ENCODE measurements at regions not wholly inside any gene's neighbourhood (a gene's known extent, or its start where the extent isn't known, plus 50 kb on each side); places are given as distances from the start of the nearest gene placed in this dataset.

- no peak overlapping the region for H3K4me3 ChIP-seq (ENCODE audit: low read depth, low read length)
- no peak for TF ChIP-seq CTCF (IDR thresholded peaks at IDR 0.05; ENCODE audit: borderline replicate concordance, insufficient read depth, low read depth, low read length)
Measured at GRCh38 chr10:65534771-65535170, 1391.1 kb upstream of the LRRTM3 start.

- TF ChIP-seq CTCF (IDR thresholded peaks at IDR 0.05; ENCODE audit: borderline replicate concordance, insufficient read depth, low read depth, low read length) = no peak
- no peak overlapping the region for H3K4me3 ChIP-seq (ENCODE audit: low read depth, low read length)
Measured at GRCh38 chr10:65544756-65545155, 1381.1 kb upstream of the LRRTM3 start.

- TF ChIP-seq CTCF (IDR thresholded peaks at IDR 0.05; ENCODE audit: borderline replicate concordance, insufficient read depth, low read depth, low read length) = no peak
- no peak overlapping the region for H3K4me3 ChIP-seq (ENCODE audit: low read depth, low read length)
Measured at GRCh38 chr10:65548001-65548400, 1377.8 kb upstream of the LRRTM3 start.

- H3K4me3 ChIP-seq (ENCODE audit: low read depth, low read length) = no peak overlapping the region
- no peak for TF ChIP-seq CTCF (IDR thresholded peaks at IDR 0.05; ENCODE audit: borderline replicate concordance, insufficient read depth, low read depth, low read length)
Measured at GRCh38 chr10:65550761-65551160, 1375.1 kb upstream of the LRRTM3 start.

- H3K4me3 ChIP-seq (ENCODE audit: low read depth, low read length) = no peak overlapping the region
- TF ChIP-seq CTCF (IDR thresholded peaks at IDR 0.05; ENCODE audit: borderline replicate concordance, insufficient read depth, low read depth, low read length) = no peak
Measured at GRCh38 chr10:65555192-65555591, 1370.6 kb upstream of the LRRTM3 start.

- TF ChIP-seq CTCF (IDR thresholded peaks at IDR 0.05; ENCODE audit: borderline replicate concordance, insufficient read depth, low read depth, low read length) = no peak
- H3K4me3 ChIP-seq (ENCODE audit: low read depth, low read length) = no peak overlapping the region
Measured at GRCh38 chr10:65556006-65556405, 1369.8 kb upstream of the LRRTM3 start.

- TF ChIP-seq CTCF (IDR thresholded peaks at IDR 0.05; ENCODE audit: borderline replicate concordance, insufficient read depth, low read depth, low read length) = no peak
- H3K4me3 ChIP-seq (ENCODE audit: low read depth, low read length) = no peak overlapping the region
Measured at GRCh38 chr10:65559369-65559768, 1366.5 kb upstream of the LRRTM3 start.

All from GM12875 (cell line).